ENCODE measurements at regions not wholly inside any gene's neighbourhood (a gene's known extent, or its start where the extent isn't known, plus 50 kb on each side); places are given as distances from the start of the nearest gene placed in this dataset.
"Not testable (repeated sequence)": the region's sequence is repeated elsewhere in the genome, so short reads cannot be mapped to it uniquely, and the experiment has no call there.

DNA sequence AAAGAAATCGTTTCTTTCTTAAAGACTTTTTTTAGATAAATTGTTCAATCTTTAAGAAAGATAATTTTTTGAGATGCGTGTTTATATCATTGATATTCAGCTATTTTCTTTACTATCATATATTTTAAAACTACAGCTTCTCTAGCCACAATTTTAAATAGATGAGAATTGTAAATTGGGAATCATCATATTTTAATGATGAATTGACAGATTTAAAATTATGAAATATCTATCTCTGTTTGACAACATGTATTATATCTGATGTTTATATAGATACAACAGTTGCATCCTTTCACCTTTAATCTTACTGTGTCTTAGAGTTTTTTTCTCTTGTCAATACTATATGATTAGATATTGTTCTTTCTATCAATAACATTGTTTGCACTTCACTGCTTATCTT is 762.3 kb upstream of the GJE1 start:
- H3K9me3 Mint-ChIP-seq: peaks cover 0 to 8% (median 3%) of the 10 kb centered on the region in 3 donors
- ATAC-seq (replicated peaks in 1 of 4): no peak
- Histone ChIP-seq H3K27ac (ENCODE audit: low read length) (no peak overlapping the region), H3K36me3 (ENCODE audit: control insufficient read depth in 2 of 2, extremely low read depth in 1 of 2, insufficient read depth in 1 of 2, low read length in 1 of 2) (no peaks in the 10 kb centered on the region), H3K27me3 (replicated peaks in 1 of 2; ENCODE audit: control insufficient read depth in 2 of 2, extremely low read depth in 1 of 2, insufficient read depth in 2 of 2, low read length in 1 of 2) (peaks cover 0 to 2% of the 10 kb centered on the region in 2 experiments), H3K4me3 (ENCODE audit: control insufficient read depth in 1 of 2, extremely low read depth in 1 of 2, low read length in 1 of 2) (no peak overlapping the region), H3K4me1 (ENCODE audit: control insufficient read depth in 1 of 2, extremely low read depth in 1 of 2, insufficient read depth in 2 of 2, low read length in 2 of 2) (no peaks in the 10 kb centered on the region), H3K9me3 (no peaks in the 10 kb centered on the region)
- POLR2A ChIA-PET: no interaction called here
- CTCF ChIA-PET: no interaction called here
- H3K4me1 Mint-ChIP-seq: no peaks in the 10 kb centered on the region
- H3K4me3 Mint-ChIP-seq: no peak overlapping the region
- no CpG with 5 or more reads among the region's 2 CpGs for WGBS (ENCODE audit: insufficient coverage)
- no peaks in the 10 kb centered on the region for H3K36me3 Mint-ChIP-seq
- H3K27me3 Mint-ChIP-seq: peaks cover 3 to 4% of the 10 kb centered on the region in 2 donors
- H3K27ac Mint-ChIP-seq: no peak overlapping the region
- no peak for DNase-seq

GRCh38 chr6:141366796-141367195 is 765.9 kb upstream of the GJE1 start:
- H3K4me1 Mint-ChIP-seq; H3K27ac ChIP-seq (ENCODE audit: low read length); H3K27me3 Mint-ChIP-seq; ATAC-seq (replicated peaks in 1 of 4); H3K9me3 Mint-ChIP-seq; H3K36me3 ChIP-seq (ENCODE audit: control insufficient read depth in 2 of 2, extremely low read depth in 1 of 2, insufficient read depth in 1 of 2, low read length in 1 of 2); H3K4me3 Mint-ChIP-seq; H3K4me3 ChIP-seq (ENCODE audit: control insufficient read depth in 1 of 2, extremely low read depth in 1 of 2, low read length in 1 of 2); H3K27ac Mint-ChIP-seq; H3K9me3 ChIP-seq; H3K27me3 ChIP-seq (replicated peaks in 1 of 2; ENCODE audit: control insufficient read depth in 2 of 2, extremely low read depth in 1 of 2, insufficient read depth in 2 of 2, low read length in 1 of 2); DNase-seq; H3K4me1 ChIP-seq (ENCODE audit: control insufficient read depth in 1 of 2, extremely low read depth in 1 of 2, insufficient read depth in 2 of 2, low read length in 2 of 2); H3K36me3 Mint-ChIP-seq; POLR2A ChIA-PET; CTCF ChIA-PET: not testable (repeated sequence)
- WGBS (ENCODE audit: insufficient coverage): no CpG with 5 or more reads among the region's 1 CpG

DNA sequence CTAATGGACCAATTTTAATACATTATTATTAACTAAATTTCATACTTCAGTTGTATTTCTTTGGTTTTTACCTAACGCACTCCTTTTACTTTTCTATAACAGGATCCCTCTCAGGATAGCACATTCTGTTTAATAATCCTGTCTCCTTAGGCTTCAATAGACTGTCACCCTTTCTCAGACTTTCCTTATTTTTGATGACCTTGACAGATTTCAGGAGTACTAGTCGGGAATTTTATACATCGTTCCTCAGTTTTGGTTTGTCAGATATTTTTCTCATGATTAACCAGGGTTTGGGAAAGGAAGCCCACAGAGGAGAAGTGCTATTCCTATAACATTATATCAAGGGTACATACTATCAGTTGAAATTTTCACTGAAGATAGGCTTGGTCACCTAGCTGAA is 768.0 kb upstream of the GJE1 start:
- H3K4me1 ChIP-seq (ENCODE audit: control insufficient read depth in 1 of 2, extremely low read depth in 1 of 2, insufficient read depth in 2 of 2, low read length in 2 of 2): no peaks in the 10 kb centered on the region
- H3K4me3 ChIP-seq (ENCODE audit: control insufficient read depth in 1 of 2, extremely low read depth in 1 of 2, low read length in 1 of 2): no peak overlapping the region
- Mint-ChIP-seq H3K4me3 (no peak overlapping the region), H3K27me3 (no peaks in the 10 kb centered on the region), H3K36me3 (no peaks in the 10 kb centered on the region), H3K4me1 (no peaks in the 10 kb centered on the region), H3K9me3 (peaks cover 0 to 8% (median 0%) of the 10 kb centered on the region in 3 donors), H3K27ac (no peak overlapping the region)
- ChIA-PET CTCF (interaction anchor here in 1 of 2 donors (0.6 kb wide), 1 partner anchor 146 kb away, joined by 3 read pairs; no protein-coding TSS in a partner anchor), POLR2A (no interaction called here)
- ATAC-seq (replicated peaks in 1 of 4) (no peak), DNase-seq (no peak)
- no peaks in the 10 kb centered on the region for H3K36me3 ChIP-seq (ENCODE audit: control insufficient read depth in 2 of 2, extremely low read depth in 1 of 2, insufficient read depth in 1 of 2, low read length in 1 of 2)
- H3K9me3 ChIP-seq: no peaks in the 10 kb centered on the region
- no peak overlapping the region for H3K27ac ChIP-seq (ENCODE audit: low read length)
- no CpG with 5 or more reads among the region's 3 CpGs for WGBS (ENCODE audit: insufficient coverage)
- H3K27me3 ChIP-seq (replicated peaks in 1 of 2; ENCODE audit: control insufficient read depth in 2 of 2, extremely low read depth in 1 of 2, insufficient read depth in 2 of 2, low read length in 1 of 2): peaks cover 0 to 2% of the 10 kb centered on the region in 2 experiments

- Mint-ChIP-seq H3K4me3 (no peak overlapping the region), H3K4me1 (no peaks in the 10 kb centered on the region), H3K9me3 (peaks cover 0 to 4% (median 0%) of the 10 kb centered on the region in 3 donors), H3K27me3 (no peaks in the 10 kb centered on the region), H3K27ac (no peak overlapping the region), H3K36me3 (no peaks in the 10 kb centered on the region)
- no peaks in the 10 kb centered on the region for H3K9me3 ChIP-seq
- POLR2A ChIA-PET: no interaction called here
- no peak overlapping the region for H3K4me3 ChIP-seq (ENCODE audit: control insufficient read depth in 1 of 2, extremely low read depth in 1 of 2, low read length in 1 of 2)
- H3K27ac ChIP-seq (ENCODE audit: low read length): no peak overlapping the region
- DNase-seq (no peak), ATAC-seq (replicated peaks in 1 of 4) (no peak)
- peaks cover 0 to 2% of the 10 kb centered on the region in 2 experiments for H3K27me3 ChIP-seq (replicated peaks in 1 of 2; ENCODE audit: control insufficient read depth in 2 of 2, extremely low read depth in 1 of 2, insufficient read depth in 2 of 2, low read length in 1 of 2)
- H3K36me3 ChIP-seq (ENCODE audit: control insufficient read depth in 2 of 2, extremely low read depth in 1 of 2, insufficient read depth in 1 of 2, low read length in 1 of 2): no peaks in the 10 kb centered on the region
- no CpG with 5 or more reads among the region's 2 CpGs for WGBS (ENCODE audit: insufficient coverage)
- no peaks in the 10 kb centered on the region for H3K4me1 ChIP-seq (ENCODE audit: control insufficient read depth in 1 of 2, extremely low read depth in 1 of 2, insufficient read depth in 2 of 2, low read length in 2 of 2)
- CTCF ChIA-PET: interaction anchor here in 1 of 2 donors (0.6 kb wide), 1 partner anchor 147 kb away, joined by 3 read pairs; no protein-coding TSS in a partner anchor
These were observed 768.5 kb upstream of the GJE1 start for GRCh38 chr6:141364232-141364631.

DNA sequence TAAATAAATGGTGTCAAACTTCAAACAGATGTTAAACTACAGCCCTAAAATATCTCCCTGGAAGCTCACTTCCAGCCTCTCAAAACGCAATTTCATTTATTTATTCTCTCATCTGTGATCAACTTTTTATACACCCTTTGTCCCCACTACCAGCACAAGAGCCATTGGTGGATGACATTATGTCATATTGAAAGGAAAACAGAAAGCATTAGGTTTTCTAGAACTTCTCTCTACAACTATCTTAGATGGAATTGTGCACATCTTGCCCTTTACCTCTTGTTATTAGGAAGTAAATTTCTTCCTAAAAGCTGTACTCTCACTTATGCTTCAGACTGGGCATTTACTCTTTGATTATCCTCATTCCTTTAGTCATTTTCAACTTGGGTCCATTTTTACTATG is 771.2 kb upstream of the GJE1 start:
- no peak overlapping the region for H3K27ac Mint-ChIP-seq
- WGBS (ENCODE audit: insufficient coverage): no CpG with 5 or more reads among the region's 1 CpG
- ATAC-seq (replicated peaks in 1 of 4) (no peak), DNase-seq (no peak)
- H3K36me3 Mint-ChIP-seq: no peaks in the 10 kb centered on the region
- Histone ChIP-seq H3K27ac (ENCODE audit: low read length) (no peak overlapping the region), H3K9me3 (no peaks in the 10 kb centered on the region), H3K36me3 (ENCODE audit: control insufficient read depth in 2 of 2, extremely low read depth in 1 of 2, insufficient read depth in 1 of 2, low read length in 1 of 2) (no peaks in the 10 kb centered on the region), H3K4me3 (ENCODE audit: control insufficient read depth in 1 of 2, extremely low read depth in 1 of 2, low read length in 1 of 2) (no peak overlapping the region), H3K27me3 (replicated peaks in 1 of 2; ENCODE audit: control insufficient read depth in 2 of 2, extremely low read depth in 1 of 2, insufficient read depth in 2 of 2, low read length in 1 of 2) (no peaks in the 10 kb centered on the region), H3K4me1 (ENCODE audit: control insufficient read depth in 1 of 2, extremely low read depth in 1 of 2, insufficient read depth in 2 of 2, low read length in 2 of 2) (no peaks in the 10 kb centered on the region)
- H3K27me3 Mint-ChIP-seq: no peaks in the 10 kb centered on the region
- no peaks in the 10 kb centered on the region for H3K4me1 Mint-ChIP-seq
- H3K4me3 Mint-ChIP-seq: no peak overlapping the region
- H3K9me3 Mint-ChIP-seq: peaks cover 0 to 5% (median 3%) of the 10 kb centered on the region in 3 donors
- POLR2A ChIA-PET: no interaction called here
- CTCF ChIA-PET: no interaction called here

- POLR2A ChIA-PET: no interaction called here
- CTCF ChIA-PET: interaction anchor here in 1 of 2 donors (0.6 kb wide), 1 partner anchor 1674 kb away, joined by 3 read pairs; no protein-coding TSS in a partner anchor
- no peak for ATAC-seq (replicated peaks in 1 of 4)
- Histone ChIP-seq H3K27me3 (replicated peaks in 1 of 2; ENCODE audit: control insufficient read depth in 2 of 2, extremely low read depth in 1 of 2, insufficient read depth in 2 of 2, low read length in 1 of 2) (no peaks in the 10 kb centered on the region), H3K36me3 (ENCODE audit: control insufficient read depth in 2 of 2, extremely low read depth in 1 of 2, insufficient read depth in 1 of 2, low read length in 1 of 2) (no peaks in the 10 kb centered on the region), H3K27ac (ENCODE audit: low read length) (no peak overlapping the region), H3K4me1 (ENCODE audit: control insufficient read depth in 1 of 2, extremely low read depth in 1 of 2, insufficient read depth in 2 of 2, low read length in 2 of 2) (no peaks in the 10 kb centered on the region), H3K9me3 (no peaks in the 10 kb centered on the region), H3K4me3 (ENCODE audit: control insufficient read depth in 1 of 2, extremely low read depth in 1 of 2, low read length in 1 of 2) (no peak overlapping the region)
- Mint-ChIP-seq H3K27me3 (no peaks in the 10 kb centered on the region), H3K9me3 (peaks cover 0 to 5% (median 3%) of the 10 kb centered on the region in 3 donors), H3K36me3 (no peaks in the 10 kb centered on the region), H3K4me3 (no peak overlapping the region), H3K27ac (no peak overlapping the region), H3K4me1 (no peaks in the 10 kb centered on the region)
- DNase-seq: no peak
- WGBS (ENCODE audit: insufficient coverage): 81% methylated on average over 3 of the region's 5 CpGs
These were observed 772.8 kb upstream of the GJE1 start for GRCh38 chr6:141359953-141360352.

All from T-cell (primary cell).